ENCODE measurements at regions not wholly inside any gene's neighbourhood (a gene's known extent, or its start where the extent isn't known, plus 50 kb on each side); places are given as distances from the start of the nearest gene placed in this dataset.
A peak's percentile ranks its signal among the peaks of the same experiment; 100 is the strongest.
"Not testable (repeated sequence)": the region's sequence is repeated elsewhere in the genome, so short reads cannot be mapped to it uniquely, and the experiment has no call there.

GRCh38 chr5:56298336-56299090, 65.4 kb upstream of the ANKRD55 start:
- intact Hi-C loops (cut with DNase I; ENCODE audit: low total_unique reads): no loop called here
- Histone ChIP-seq H3K4me3 (no peak overlapping the region), H3K27me3 (no peaks in the 10 kb centered on the region), H3K4me1 (no peaks in the 10 kb centered on the region), H3K9me3 (no peaks in the 10 kb centered on the region), H3K27ac (peak overlapping the region in 1 of 2 donors; percentile 36), H3K36me3 (no peaks in the 10 kb centered on the region)
- no peak for TF ChIP-seq POLR2A (IDR thresholded peaks at IDR 0.05)
- no peak for TF ChIP-seq CTCF (IDR thresholded peaks at IDR 0.05)
- no peak for DNase-seq

- TF ChIP-seq CTCF (IDR thresholded peaks at IDR 0.05) (no peak), POLR2A (IDR thresholded peaks at IDR 0.05) (no peak)
- intact Hi-C loops (cut with DNase I; ENCODE audit: low total_unique reads): no loop called here
Measured at GRCh38 chr5:56297851-56298250, 64.7 kb upstream of the ANKRD55 start.

GRCh38 chr5:56295311-56295710, 62.2 kb upstream of the ANKRD55 start:
- intact Hi-C loops (cut with DNase I; ENCODE audit: low total_unique reads); H3K9me3 ChIP-seq; H3K27ac ChIP-seq; H3K4me3 ChIP-seq; H3K36me3 ChIP-seq; DNase-seq; H3K4me1 ChIP-seq; H3K27me3 ChIP-seq: not testable (repeated sequence)

More at GRCh38 chr5:56297851-56298250, 64.7 kb upstream of the ANKRD55 start:
- no peak overlapping the region for H3K4me3 ChIP-seq
- no peaks in the 10 kb centered on the region for H3K4me1 ChIP-seq
- H3K9me3 ChIP-seq: no peaks in the 10 kb centered on the region
- no peaks in the 10 kb centered on the region for H3K27me3 ChIP-seq
- peak overlapping the region in 1 of 2 donors; percentile 36 for H3K27ac ChIP-seq
- no peak for DNase-seq
- no peaks in the 10 kb centered on the region for H3K36me3 ChIP-seq

GRCh38 chr5:56294354-56294753, 61.2 kb upstream of the ANKRD55 start:
- H3K27me3 ChIP-seq: no peaks in the 10 kb centered on the region
- H3K4me1 ChIP-seq: no peaks in the 10 kb centered on the region
- no peak overlapping the region for H3K27ac ChIP-seq
- H3K4me3 ChIP-seq: no peak overlapping the region
- TF ChIP-seq POLR2A (IDR thresholded peaks at IDR 0.05): no peak
- TF ChIP-seq CTCF (IDR thresholded peaks at IDR 0.05): no peak
- no peaks in the 10 kb centered on the region for H3K36me3 ChIP-seq
- H3K9me3 ChIP-seq: no peaks in the 10 kb centered on the region
- no peak for DNase-seq
- intact Hi-C loops (cut with DNase I; ENCODE audit: low total_unique reads): no loop called here

- DNase-seq; intact Hi-C loops (cut with DNase I; ENCODE audit: low total_unique reads); H3K9me3 ChIP-seq; H3K36me3 ChIP-seq; H3K4me3 ChIP-seq; H3K27ac ChIP-seq; H3K27me3 ChIP-seq; H3K4me1 ChIP-seq: not testable (repeated sequence)
Measured at GRCh38 chr5:56292874-56293273, 59.7 kb upstream of the ANKRD55 start.

- TF ChIP-seq CTCF (IDR thresholded peaks at IDR 0.05) (no peak), POLR2A (IDR thresholded peaks at IDR 0.05) (no peak)
- no peak overlapping the region for H3K27ac ChIP-seq
- H3K36me3 ChIP-seq: no peaks in the 10 kb centered on the region
- intact Hi-C loops (cut with DNase I; ENCODE audit: low total_unique reads): no loop called here
- no peaks in the 10 kb centered on the region for H3K27me3 ChIP-seq
- H3K9me3 ChIP-seq: no peaks in the 10 kb centered on the region
- H3K4me3 ChIP-seq: no peak overlapping the region
- no peak for DNase-seq
- H3K4me1 ChIP-seq: no peaks in the 10 kb centered on the region
Measured at GRCh38 chr5:56291661-56292374, 58.7 kb upstream of the ANKRD55 start.

Data from uterus (tissue), 3 donors.